NOMO-1 treated with dmso at 0.1 percent for 144 hours (cell line): ENCODE measurements at regions not wholly inside any gene's neighbourhood (a gene's known extent, or its start where the extent isn't known, plus 50 kb on each side); places are given as distances from the start of the nearest gene placed in this dataset.

Source experiments
- DNase-seq: peaks from one replicate; lab custom pipeline; 2025; ENCODE audit not compliant: unreplicated experiment; lab: John Stamatoyannopoulos, UW

GRCh38 chr6:122042960-122043735, 356.3 kb upstream of the HSF2 start:
- no peak for DNase-seq

GRCh38 chr6:122048570-122048969, 350.9 kb upstream of the HSF2 start:
- no peak for DNase-seq

- DNase-seq: no peak
Observed at GRCh38 chr6:122049341-122049740, 350.1 kb upstream of the HSF2 start.

GRCh38 chr6:122050242-122050755, 349.2 kb upstream of the HSF2 start:
- no peak for DNase-seq

- no peak for DNase-seq
Observed at GRCh38 chr6:122052346-122052900, 347.0 kb upstream of the HSF2 start.

- no peak for DNase-seq
Observed at GRCh38 chr6:122059918-122060317, 339.5 kb upstream of the HSF2 start.

- DNase-seq: no peak
Observed at GRCh38 chr6:122061855-122062254, 337.6 kb upstream of the HSF2 start.

GRCh38 chr6:122063076-122063475, 336.4 kb upstream of the HSF2 start:
- no peak for DNase-seq

- no peak for DNase-seq
Observed at GRCh38 chr6:122063761-122064160, 335.7 kb upstream of the HSF2 start.

- no peak for DNase-seq
Observed at GRCh38 chr6:122066200-122066599, 333.3 kb upstream of the HSF2 start.

GRCh38 chr6:122068291-122068769, 331.1 kb upstream of the HSF2 start:
- no peak for DNase-seq

GRCh38 chr6:122069932-122070331, 329.5 kb upstream of the HSF2 start:
- no peak for DNase-seq

GRCh38 chr6:122072014-122072647, 327.3 kb upstream of the HSF2 start:
- no peak for DNase-seq

GRCh38 chr6:122075084-122075838, 324.2 kb upstream of the HSF2 start:
- no peak for DNase-seq

- no peak for DNase-seq
Observed at GRCh38 chr6:122075917-122076316, 323.5 kb upstream of the HSF2 start.

GRCh38 chr6:122077603-122078002, 321.8 kb upstream of the HSF2 start:
- DNase-seq: no peak

GRCh38 chr6:122078481-122078880, 321.0 kb upstream of the HSF2 start:
- no peak for DNase-seq

GRCh38 chr6:122079916-122080315, 319.5 kb upstream of the HSF2 start:
- no peak for DNase-seq

- DNase-seq: no peak
Observed at GRCh38 chr6:122081921-122082320, 317.5 kb upstream of the HSF2 start.

- DNase-seq: no peak
Observed at GRCh38 chr6:122082370-122082769, 317.1 kb upstream of the HSF2 start.

GRCh38 chr6:122092366-122092765, 307.1 kb upstream of the HSF2 start:
- DNase-seq: no peak
